GM19463 (cell line): ENCODE measurements at regions not wholly inside any gene's neighbourhood (a gene's known extent, or its start where the extent isn't known, plus 50 kb on each side); places are given as distances from the start of the nearest gene placed in this dataset.

Experiments
- ATAC-seq: cut with Tn5 transposase; IDR thresholded peaks from one replicate; pipeline ENCODE4 v1.9.1; 2021; ENCODE audit warnings: mild to moderate bottlenecking, moderate library complexity; ENCODE audit not compliant: unreplicated experiment

- no peak for ATAC-seq
These were observed 54.6 kb upstream of the RXRA start for GRCh38 chr9:134271338-134272301.

DNA sequence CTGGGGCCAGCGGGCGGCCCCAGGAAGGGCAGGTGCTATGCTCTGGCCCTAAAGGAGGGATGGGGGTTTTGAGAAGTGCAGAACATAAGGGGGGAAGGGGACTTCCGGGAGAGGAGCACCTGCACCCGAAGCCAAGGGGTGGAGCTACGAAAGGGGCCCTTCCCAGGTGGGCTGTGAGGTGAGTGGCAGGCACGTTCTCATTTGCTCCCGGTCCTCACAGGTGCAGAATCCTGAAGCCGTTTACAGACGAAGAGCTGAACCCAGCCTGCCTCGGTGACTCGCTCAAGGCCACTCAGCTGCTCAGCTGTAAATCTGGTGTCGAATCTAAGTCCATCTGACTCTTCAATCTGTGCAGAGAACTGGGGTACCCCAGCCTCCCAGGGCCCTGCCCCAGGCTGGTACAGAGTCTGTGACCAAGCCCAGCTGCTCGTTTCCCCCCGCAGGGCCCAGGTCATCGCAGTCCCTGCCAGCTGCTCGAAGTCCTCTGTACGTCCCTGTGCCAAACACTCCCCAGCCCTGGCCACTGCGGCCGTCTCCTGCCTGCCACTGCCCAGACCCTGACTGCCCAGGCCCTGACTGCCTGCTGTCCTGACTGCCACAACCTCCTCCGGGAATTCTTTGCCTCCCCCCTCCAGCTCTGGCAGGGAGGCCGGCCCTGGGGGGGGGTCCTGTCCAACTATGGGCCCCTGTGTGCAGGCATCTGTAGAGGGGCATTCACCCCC is 53.8 kb upstream of the RXRA start:
- ATAC-seq, result no peak

DNA sequence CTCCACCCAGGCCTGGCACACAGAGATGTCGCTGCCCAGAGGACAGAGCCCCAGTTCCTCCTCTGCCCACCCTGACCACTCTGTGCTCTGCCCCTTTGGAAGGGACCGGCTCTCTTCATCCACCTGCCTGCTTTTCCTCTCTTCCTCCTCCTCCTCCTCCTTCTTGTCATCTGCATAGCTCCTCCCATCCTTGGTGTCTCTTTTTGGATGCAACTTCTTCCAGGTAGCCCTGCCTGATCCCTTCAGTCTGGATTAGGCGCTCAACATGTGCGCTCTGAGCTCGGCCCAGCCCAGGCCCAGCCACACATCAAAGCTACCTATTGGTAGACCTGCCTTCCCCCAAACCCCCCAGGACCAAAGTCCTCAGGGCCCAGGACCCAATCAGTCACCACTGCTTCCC is 52.6 kb upstream of the RXRA start:
- ATAC-seq, result no peak

DNA sequence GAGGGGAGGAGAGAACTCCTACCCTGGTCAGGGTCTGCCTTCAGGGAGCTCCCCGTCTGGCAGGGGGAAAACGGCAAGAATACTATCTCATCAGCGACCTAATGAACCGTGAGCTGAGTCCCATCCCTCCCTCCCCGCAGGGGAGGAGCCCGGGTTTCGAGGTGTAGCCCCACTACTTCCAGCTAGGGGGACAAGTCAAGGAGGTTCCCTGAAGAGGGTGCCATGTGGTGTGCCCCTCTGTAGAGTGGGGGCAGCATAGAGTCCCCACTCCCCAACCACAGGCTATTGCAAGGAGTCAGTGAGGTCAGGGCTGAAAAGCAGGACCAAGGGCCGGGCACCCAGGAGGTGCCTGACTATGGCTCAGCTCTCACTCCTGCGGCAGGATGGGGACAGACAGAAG is 50.9 kb upstream of the RXRA start:
- no peak for ATAC-seq

GRCh38 chr9:134276453-134277245 is 49.6 kb upstream of the RXRA start:
- no peak for ATAC-seq
